Chondrocyte (in vitro differentiated cells): ENCODE measurements at regions not wholly inside any gene's neighbourhood (a gene's known extent, or its start where the extent isn't known, plus 50 kb on each side); places are given as distances from the start of the nearest gene placed in this dataset.
A peak's percentile ranks its signal among the peaks of the same experiment; 100 is the strongest.

Experiments
- DNase-seq: peaks from one replicate; pipeline ENCODE4 v3.0.0; 2021; ENCODE audit warnings: mixed read lengths, low spot score
- H3K27ac Mint-ChIP-seq: one replicate; pipeline ENCODE4 v1.8.0; 2021; ENCODE audit warnings: mild to moderate bottlenecking, moderate library complexity, mixed read lengths; ENCODE audit not compliant: unreplicated experiment
- H3K27me3 Mint-ChIP-seq: 2 replicates; pipeline ENCODE4 v1.8.0; 2021; ENCODE audit warnings: low read depth, mixed read lengths
- H3K36me3 Mint-ChIP-seq: 2 replicates; pipeline ENCODE4 v1.8.0; 2021; ENCODE audit warnings: low read depth, mixed read lengths
- H3K4me1 Mint-ChIP-seq: 2 replicates; pipeline ENCODE4 v1.8.0; 2021; ENCODE audit warnings: low read depth, mild to moderate bottlenecking, mixed read lengths
- H3K4me3 Mint-ChIP-seq: one replicate; pipeline ENCODE4 v1.8.0; 2021; ENCODE audit warnings: mild to moderate bottlenecking, moderate library complexity, mixed read lengths; ENCODE audit not compliant: unreplicated experiment
- H3K9me3 Mint-ChIP-seq: 2 replicates; pipeline ENCODE4 v1.8.0; 2021; ENCODE audit warnings: low read depth, mixed read lengths
- CTCF ChIP-seq: fragments of 200-600 bp; sonication (generic); IDR thresholded peaks from 2 replicates; pipeline ENCODE4 v1.5.0; 2021; ENCODE audit warnings: antibody characterized with exemption, mild to moderate bottlenecking, moderate library complexity

- no peaks in the 10 kb centered on the region for H3K9me3 Mint-ChIP-seq
- no peak overlapping the region for H3K4me3 Mint-ChIP-seq
- H3K36me3 Mint-ChIP-seq: peaks cover 1% of the 10 kb centered on the region
- peaks cover 1% of the 10 kb centered on the region for H3K4me1 Mint-ChIP-seq
- H3K27ac Mint-ChIP-seq: no peak overlapping the region
- H3K27me3 Mint-ChIP-seq: no peaks in the 10 kb centered on the region
- no peak for DNase-seq
- TF ChIP-seq CTCF: no peak
Measured at GRCh38 chr7:10116511-10116910, 857.2 kb upstream of the PHF14 start.

- H3K4me3 Mint-ChIP-seq: no peak overlapping the region
- no peak for DNase-seq
- no peak for TF ChIP-seq CTCF
- H3K27me3 Mint-ChIP-seq: no peaks in the 10 kb centered on the region
- peaks cover 1% of the 10 kb centered on the region for H3K36me3 Mint-ChIP-seq
- peaks cover 13% of the 10 kb centered on the region for H3K4me1 Mint-ChIP-seq
- H3K9me3 Mint-ChIP-seq: no peaks in the 10 kb centered on the region
- no peak overlapping the region for H3K27ac Mint-ChIP-seq
Measured at GRCh38 chr7:10117815-10118214, 855.9 kb upstream of the PHF14 start.

- Mint-ChIP-seq H3K4me3 (no peak overlapping the region), H3K9me3 (no peaks in the 10 kb centered on the region)
Measured at GRCh38 chr7:10120936-10121335, 852.7 kb upstream of the PHF14 start.

GRCh38 chr7:10121631-10122030 lies 852.0 kb upstream of the PHF14 start:
- Mint-ChIP-seq H3K4me3 (no peak overlapping the region), H3K27me3 (no peaks in the 10 kb centered on the region), H3K27ac (no peak overlapping the region), H3K9me3 (no peaks in the 10 kb centered on the region), H3K36me3 (no peaks in the 10 kb centered on the region), H3K4me1 (peaks cover 15% of the 10 kb centered on the region)
- TF ChIP-seq CTCF: no peak
- no peak for DNase-seq

More at GRCh38 chr7:10120936-10121335, 852.7 kb upstream of the PHF14 start:
- H3K36me3 Mint-ChIP-seq: no peaks in the 10 kb centered on the region
- no peak overlapping the region for H3K27ac Mint-ChIP-seq
- no peak for TF ChIP-seq CTCF
- H3K4me1 Mint-ChIP-seq: peaks cover 15% of the 10 kb centered on the region
- H3K27me3 Mint-ChIP-seq: no peaks in the 10 kb centered on the region
- no peak for DNase-seq

GRCh38 chr7:10122551-10123100 lies 851.0 kb upstream of the PHF14 start:
- no peak for DNase-seq
- Mint-ChIP-seq H3K27ac (peak overlapping the region; percentile 27), H3K27me3 (no peaks in the 10 kb centered on the region), H3K4me1 (peaks cover 15% of the 10 kb centered on the region), H3K36me3 (no peaks in the 10 kb centered on the region), H3K9me3 (no peaks in the 10 kb centered on the region), H3K4me3 (no peak overlapping the region)
- no peak for TF ChIP-seq CTCF
